ENCODE measurements at regions not wholly inside any gene's neighbourhood (a gene's known extent, or its start where the extent isn't known, plus 50 kb on each side); places are given as distances from the start of the nearest gene placed in this dataset.
"Not testable (repeated sequence)": the region's sequence is repeated elsewhere in the genome, so short reads cannot be mapped to it uniquely, and the experiment has no call there.

- no peak for DNase-seq (ENCODE audit: low read depth)
These were observed 58.5 kb downstream of the IGLL5 start for GRCh38 chr22:22946131-22946530.

- DNase-seq (ENCODE audit: low read depth) = no peak
These were observed 61.3 kb downstream of the IGLL5 start for GRCh38 chr22:22948651-22949571.

GRCh38 chr22:22949953-22950352, 62.3 kb downstream of the IGLL5 start:
- no peak for DNase-seq (ENCODE audit: low read depth)

GRCh38 chr22:22951035-22951434, 63.4 kb downstream of the IGLL5 start:
- no peak for DNase-seq (ENCODE audit: low read depth)

- no peak for DNase-seq (ENCODE audit: low read depth)
These were observed 65.1 kb downstream of the IGLL5 start for GRCh38 chr22:22952531-22953280.

GRCh38 chr22:22953791-22954190, 66.2 kb downstream of the IGLL5 start:
- DNase-seq (ENCODE audit: low read depth) = no peak

GRCh38 chr22:22954656-22955055, 67.0 kb downstream of the IGLL5 start:
- peak; percentile 19 for DNase-seq (ENCODE audit: low read depth)

- DNase-seq (ENCODE audit: low read depth) = no peak
These were observed 67.7 kb downstream of the IGLL5 start for GRCh38 chr22:22955276-22955798.

GRCh38 chr22:22955866-22956535, 68.4 kb downstream of the IGLL5 start:
- peak; percentile 55 for DNase-seq (ENCODE audit: low read depth)

GRCh38 chr22:22957090-22957489, 69.5 kb downstream of the IGLL5 start:
- no peak for DNase-seq (ENCODE audit: low read depth)

- DNase-seq (ENCODE audit: low read depth) = no peak
These were observed 71.0 kb downstream of the IGLL5 start for GRCh38 chr22:22958621-22959020.

GRCh38 chr22:22959147-22959827, 71.7 kb downstream of the IGLL5 start:
- DNase-seq (ENCODE audit: low read depth) = peak; percentile 71

- DNase-seq (ENCODE audit: low read depth) = no peak
These were observed 72.7 kb downstream of the IGLL5 start for GRCh38 chr22:22960307-22960706.

GRCh38 chr22:22961574-22961973, 74.0 kb downstream of the IGLL5 start:
- no peak for DNase-seq (ENCODE audit: low read depth)

- DNase-seq (ENCODE audit: low read depth) = no peak
These were observed 80.8 kb downstream of the IGLL5 start for GRCh38 chr22:22968366-22968765.

- not testable (repeated sequence) for DNase-seq (ENCODE audit: low read depth)
These were observed 85.0 kb downstream of the IGLL5 start for GRCh38 chr22:22972605-22973004.

GRCh38 chr22:22973336-22973735, 85.7 kb downstream of the IGLL5 start:
- DNase-seq (ENCODE audit: low read depth) = no peak

GRCh38 chr22:22974156-22974555, 86.5 kb downstream of the IGLL5 start:
- no peak for DNase-seq (ENCODE audit: low read depth)

- no peak for DNase-seq (ENCODE audit: low read depth)
These were observed 87.4 kb downstream of the IGLL5 start for GRCh38 chr22:22974795-22975580.

- DNase-seq (ENCODE audit: low read depth) = no peak
These were observed 88.7 kb downstream of the IGLL5 start for GRCh38 chr22:22976033-22976922.
